HG03196 (cell line): ENCODE measurements at regions not wholly inside any gene's neighbourhood (a gene's known extent, or its start where the extent isn't known, plus 50 kb on each side); places are given as distances from the start of the nearest gene placed in this dataset.

Source experiments
- ATAC-seq: cut with Tn5 transposase; IDR thresholded peaks from one replicate; pipeline ENCODE4 v1.9.1; 2021; ENCODE audit not compliant: unreplicated experiment

DNA sequence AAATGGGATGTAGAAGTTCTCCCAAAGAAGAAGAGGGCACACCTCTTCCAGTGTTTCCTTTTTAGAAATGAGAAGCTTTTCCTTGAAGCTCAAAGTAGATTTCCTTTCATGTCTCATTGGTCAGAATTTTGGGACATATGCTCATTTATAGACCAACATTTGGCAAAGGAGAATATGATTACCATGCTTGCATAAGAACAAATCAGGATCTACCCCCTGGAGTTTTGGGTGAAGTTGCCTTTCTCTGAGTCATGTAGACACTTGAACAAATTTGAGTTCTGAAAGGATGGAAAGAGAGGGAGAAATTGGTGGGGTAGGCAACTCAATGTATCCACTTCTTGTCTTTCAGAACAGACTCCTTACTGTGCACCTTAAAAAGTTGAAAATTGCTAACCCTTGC lies 409.0 kb downstream of the SLC4A3 start:
- ATAC-seq = no peak

DNA sequence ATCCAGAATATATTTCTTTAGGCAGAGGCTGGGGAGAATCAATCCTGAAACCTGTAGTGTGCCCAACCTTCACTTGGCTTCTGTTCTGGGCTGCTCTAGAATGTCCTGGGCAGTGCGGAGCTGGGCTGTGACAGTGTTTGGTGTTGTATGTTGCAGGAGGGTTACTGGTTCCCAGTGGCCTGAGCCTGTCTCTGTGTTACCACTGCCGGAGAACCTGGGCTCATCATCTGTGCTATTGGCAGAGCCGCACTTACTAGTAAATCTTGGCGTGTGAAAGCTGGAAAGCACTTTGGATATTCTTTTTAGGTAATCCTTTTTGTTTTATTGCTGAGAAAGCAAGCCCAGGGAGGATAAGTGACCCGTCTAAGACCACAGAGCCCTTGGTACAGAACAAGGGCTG lies 412.9 kb downstream of the SLC4A3 start:
- ATAC-seq = no peak

GRCh38 chr2:220041447-220041846 lies 414.0 kb downstream of the SLC4A3 start:
- ATAC-seq = no peak

DNA sequence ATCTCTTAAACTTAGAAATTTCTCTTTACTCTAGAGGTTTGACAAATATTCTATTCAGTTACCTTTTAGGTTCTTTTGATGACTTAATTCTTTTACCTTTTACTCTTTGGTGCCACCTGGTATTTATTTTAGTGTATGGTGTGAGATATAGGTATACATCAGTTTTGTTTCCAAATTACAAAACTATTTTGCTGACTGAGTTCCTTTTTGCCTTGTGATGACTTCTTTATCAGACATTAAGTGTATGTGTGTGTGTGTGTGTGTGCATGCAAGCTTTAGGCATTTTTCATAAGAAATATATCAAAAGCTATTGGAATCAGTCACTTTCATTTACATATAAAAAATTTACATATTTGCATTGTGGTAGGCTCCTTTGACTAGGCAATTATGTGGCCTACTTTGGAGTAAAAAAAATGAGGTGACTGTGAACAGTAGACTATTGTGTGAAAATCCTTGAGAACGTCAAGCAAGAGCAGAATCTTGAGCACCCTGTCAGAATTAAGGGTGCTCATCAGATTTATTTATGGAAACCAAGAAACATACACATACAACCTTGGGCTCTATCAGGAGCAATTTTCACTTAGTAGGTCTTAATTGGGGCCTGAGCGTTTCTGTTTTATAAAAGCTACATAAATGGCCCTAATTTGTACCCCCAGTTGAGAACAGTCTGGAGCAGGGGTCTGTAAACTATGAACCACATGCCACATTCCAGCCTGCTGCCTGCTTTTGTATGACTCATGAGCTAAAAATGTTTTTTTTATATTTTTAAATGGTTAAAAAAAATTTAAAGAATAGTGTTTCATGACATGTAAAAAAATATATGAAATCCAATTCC lies 415.9 kb downstream of the SLC4A3 start:
- no peak for ATAC-seq

- no peak for ATAC-seq
Observed at GRCh38 chr2:220043990-220044335, 416.5 kb downstream of the SLC4A3 start.

- no peak for ATAC-seq
Observed at GRCh38 chr2:220044383-220044782, 417.0 kb downstream of the SLC4A3 start.

DNA sequence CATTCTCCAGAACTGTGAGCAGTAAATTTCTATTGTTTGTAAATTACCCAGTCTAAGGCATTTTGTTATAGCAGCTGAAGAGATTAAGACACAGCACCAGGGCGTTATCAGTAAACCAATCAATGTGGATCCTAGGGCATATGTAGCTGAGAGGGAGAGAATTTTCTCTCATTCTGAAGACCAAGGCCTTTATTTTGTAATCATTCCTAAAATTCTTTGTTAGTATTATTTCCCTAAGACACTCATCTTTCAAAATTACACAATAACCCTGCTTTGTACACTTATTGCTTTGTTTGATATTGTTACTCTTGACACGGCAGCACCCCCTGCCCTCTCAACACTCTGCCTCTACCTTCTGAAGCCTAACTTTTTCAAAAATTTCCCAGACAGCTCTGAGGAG lies 419.1 kb downstream of the SLC4A3 start:
- ATAC-seq = no peak

- ATAC-seq = no peak
Observed at GRCh38 chr2:220051716-220052115, 424.3 kb downstream of the SLC4A3 start.

- ATAC-seq = no peak
Observed at GRCh38 chr2:220053919-220054318, 426.5 kb downstream of the SLC4A3 start.

DNA sequence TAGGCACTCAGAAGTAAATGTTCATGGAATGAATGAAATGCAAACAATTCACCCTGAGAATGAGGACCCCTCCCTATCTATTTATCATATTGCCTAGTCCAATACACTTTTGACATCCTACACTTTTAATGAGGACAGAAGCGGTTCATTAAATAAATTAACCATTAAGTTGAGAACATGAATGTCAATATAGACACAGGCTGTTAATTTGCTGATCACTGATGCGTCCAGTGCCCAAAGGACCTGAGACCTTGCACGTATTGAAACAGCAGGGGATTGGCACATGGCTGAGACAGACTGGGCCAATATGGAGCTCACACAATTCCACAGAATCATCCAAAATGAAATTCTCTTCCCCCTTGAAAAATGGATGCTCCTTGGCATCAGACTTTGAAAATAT lies 430.0 kb downstream of the SLC4A3 start:
- ATAC-seq = no peak

DNA sequence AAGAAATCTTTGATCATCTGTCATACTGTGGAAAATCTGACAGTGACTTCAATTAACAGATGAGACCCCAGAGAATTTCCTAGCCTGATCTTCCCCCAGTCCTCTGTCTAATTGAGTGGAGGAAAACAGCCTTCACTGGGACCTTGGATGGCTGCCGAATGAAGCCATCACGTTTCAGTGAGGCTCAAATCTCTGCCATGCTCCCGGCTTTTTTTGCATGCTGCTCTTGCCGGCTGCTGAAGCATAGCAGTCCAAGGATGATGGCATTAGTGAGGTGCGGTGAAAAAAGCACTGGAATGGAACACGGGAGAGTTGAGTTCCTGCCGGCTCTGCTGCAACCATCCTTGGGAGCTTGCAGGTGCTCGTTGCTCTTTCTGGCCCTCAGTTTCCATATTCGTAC lies 430.5 kb downstream of the SLC4A3 start:
- ATAC-seq = no peak

- no peak for ATAC-seq
Observed at GRCh38 chr2:220064111-220065030, 436.9 kb downstream of the SLC4A3 start.

DNA sequence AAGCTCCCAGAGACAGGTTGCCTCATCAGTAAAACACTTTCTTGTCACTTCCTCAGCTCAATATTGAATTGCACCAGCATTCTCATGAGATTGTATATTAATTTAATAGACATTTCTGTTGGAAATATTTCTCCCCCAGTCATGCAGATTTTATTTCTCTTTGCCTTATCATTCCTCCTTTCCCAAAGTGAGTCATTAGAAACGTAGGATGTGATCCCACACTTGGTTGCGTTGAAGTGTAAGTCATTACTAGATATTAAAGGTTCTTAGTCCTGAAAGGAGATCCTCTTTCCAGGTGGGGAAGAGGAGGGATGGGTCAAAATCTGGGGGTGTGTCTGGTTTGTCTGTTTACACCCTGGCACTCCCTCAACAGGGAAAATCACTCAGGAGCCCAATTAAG lies 438.2 kb downstream of the SLC4A3 start:
- ATAC-seq = no peak

DNA sequence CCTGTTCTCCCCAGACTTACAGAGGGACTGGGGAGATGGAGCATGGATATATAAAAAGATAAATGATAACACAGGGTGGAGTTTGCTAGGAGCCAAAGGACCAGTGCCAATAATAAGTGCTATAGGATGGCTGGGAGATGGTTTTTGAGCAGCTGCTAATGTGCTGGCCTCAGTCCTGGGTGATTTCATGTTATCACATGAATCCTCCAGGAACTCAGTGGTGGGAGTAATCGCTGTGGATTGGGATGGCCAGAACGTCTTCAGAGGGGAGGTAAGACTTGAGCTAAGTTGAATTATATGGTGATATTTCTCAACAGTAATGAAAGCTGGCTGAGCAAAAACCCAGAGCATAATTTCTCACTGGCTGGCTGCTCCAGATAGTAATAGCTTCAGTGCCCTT lies 441.4 kb downstream of the SLC4A3 start:
- ATAC-seq = no peak

DNA sequence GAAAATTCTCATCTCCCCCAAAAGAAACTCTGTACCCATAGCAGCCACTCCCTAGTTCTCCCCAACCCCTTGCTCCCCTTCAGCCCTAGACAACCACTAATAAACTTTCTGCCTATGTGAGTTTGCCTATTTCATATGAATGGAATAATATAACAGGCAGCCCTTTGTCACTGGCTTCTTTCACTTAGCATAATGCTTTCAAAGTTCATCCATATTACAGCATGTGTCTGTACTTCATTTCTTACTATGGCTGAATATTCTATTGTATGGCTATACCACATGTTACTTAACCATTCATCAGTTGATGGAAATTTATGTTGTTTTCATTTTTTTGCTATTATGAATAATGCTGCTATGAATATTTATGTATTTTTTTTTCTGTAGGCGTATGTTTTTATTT lies 442.9 kb downstream of the SLC4A3 start:
- no peak for ATAC-seq

GRCh38 chr2:220071696-220072095 lies 444.3 kb downstream of the SLC4A3 start:
- no peak for ATAC-seq

DNA sequence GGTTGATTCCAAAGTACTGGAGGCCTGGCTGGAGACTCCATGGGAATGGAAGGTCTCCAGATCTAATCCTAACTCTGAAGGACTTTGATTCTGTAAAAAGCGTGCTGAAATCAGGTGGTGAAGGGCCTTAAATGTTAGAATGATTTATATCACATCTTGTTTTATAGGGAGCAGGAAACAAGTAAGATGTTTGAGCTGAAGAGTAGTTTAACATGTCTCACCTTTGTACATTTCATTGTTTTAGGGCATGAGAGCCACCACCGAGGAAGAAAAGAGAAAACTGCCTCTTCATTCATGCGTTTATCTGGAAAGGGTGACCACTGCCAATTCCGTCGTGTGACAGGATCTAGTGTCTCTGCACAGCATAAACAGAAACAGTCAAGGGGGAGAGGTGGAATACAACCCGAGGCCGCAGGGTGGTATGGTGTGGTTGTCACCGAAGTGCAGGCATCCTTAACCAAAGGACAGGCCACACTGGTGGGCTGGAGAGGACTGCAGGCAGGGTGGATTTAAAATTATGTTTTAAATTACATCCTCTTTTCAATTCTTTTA lies 445.3 kb downstream of the SLC4A3 start:
- ATAC-seq = no peak

DNA sequence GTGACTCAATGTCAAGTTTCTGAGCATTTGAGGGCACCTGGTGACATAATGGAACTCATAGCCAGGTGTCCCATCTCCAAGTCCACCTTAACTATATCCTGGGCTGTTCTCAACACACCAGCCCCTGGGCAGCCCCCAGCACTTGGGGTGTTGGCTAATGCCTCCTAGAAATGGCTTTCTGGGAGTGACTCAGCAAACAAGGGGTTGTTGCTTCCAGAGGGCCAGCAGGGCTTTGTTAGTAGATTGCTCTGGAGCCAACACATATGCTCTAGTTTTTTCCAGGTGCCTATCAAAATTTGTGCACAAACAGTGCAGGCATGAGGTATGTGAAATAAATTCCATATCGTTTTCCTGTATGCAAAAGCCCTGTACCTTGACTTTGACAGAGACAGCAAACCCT lies 448.4 kb downstream of the SLC4A3 start:
- no peak for ATAC-seq

DNA sequence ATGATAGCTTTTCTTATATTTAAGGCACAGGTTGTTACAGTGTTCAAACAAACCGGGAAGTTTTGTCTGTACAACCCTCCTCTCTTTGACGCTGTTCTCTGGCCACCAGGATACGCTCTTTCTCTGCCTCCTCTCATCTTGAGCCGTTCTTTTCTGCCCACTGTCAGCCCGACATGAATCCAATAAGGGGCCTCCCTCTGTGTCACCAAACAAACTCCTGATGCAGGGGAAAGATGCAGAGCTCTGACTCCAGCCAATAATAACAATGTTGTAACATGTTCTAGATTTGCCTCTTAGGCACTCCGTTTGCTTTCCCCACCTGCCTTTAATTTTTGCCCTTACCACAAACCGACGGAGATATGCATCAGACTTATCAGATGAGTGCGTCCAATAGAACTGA lies 449.3 kb downstream of the SLC4A3 start:
- no peak for ATAC-seq

DNA sequence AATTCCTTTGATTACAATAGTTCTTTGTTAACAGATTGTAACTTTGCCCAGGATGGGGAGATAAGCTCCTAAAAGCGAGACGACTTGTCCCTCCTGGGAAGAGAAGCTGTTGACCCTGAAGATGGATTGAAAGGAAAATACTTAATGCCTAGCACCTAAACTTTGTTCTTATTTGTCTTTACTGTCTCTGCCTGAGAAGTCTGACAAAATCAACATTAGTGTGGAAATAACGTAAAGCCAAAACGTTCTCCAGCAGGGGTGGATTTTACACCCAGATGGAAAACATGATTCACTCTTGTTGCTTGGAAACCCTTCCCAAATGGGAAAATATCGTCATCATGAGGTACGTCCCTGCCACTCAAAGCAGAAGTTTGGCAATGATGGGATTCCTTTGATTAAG lies 450.1 kb downstream of the SLC4A3 start:
- ATAC-seq = no peak

DNA sequence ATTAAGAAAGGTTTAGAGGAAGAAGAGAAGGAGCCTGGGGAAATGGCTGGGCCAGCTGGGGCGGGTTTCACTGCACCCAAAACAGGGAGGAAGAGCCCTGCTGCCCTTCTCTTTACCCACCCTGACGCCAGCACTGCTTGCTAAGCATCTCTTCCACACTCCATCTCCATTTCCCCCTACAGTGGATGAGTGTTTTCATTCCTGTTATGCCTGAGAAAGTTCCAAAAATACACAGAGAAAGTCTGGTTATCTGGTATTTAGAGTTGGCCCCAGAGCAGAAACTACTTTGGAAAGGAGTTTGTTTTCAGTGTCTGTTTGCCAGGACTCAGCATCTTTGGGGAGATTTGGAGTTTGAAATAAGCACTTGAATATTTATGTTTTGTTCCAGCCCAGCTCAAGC lies 451.0 kb downstream of the SLC4A3 start:
- no peak for ATAC-seq

GRCh38 chr2:220079595-220079994 lies 452.2 kb downstream of the SLC4A3 start:
- ATAC-seq = no peak
